ENCODE measurements at regions not wholly inside any gene's neighbourhood (a gene's known extent, or its start where the extent isn't known, plus 50 kb on each side); places are given as distances from the start of the nearest gene placed in this dataset.

- Histone ChIP-seq H2BK20ac (ENCODE audit: low read length) (no peak overlapping the region), H3K23me2 (ENCODE audit: low read depth, low read length) (peaks cover 10% of the 10 kb centered on the region), H3K27ac (ENCODE audit: low read depth, low read length) (no peak overlapping the region), H3K79me1 (ENCODE audit: low read depth, low read length) (no peaks in the 10 kb centered on the region), H4K5ac (ENCODE audit: insufficient read length, low read depth, low read length) (no peak overlapping the region), H3K9me3 (ENCODE audit: insufficient read depth in 2 of 2, low read depth in 1 of 2, low read length in 1 of 2) (no peaks in the 10 kb centered on the region; a peak in 1 of 4 replicates), H3K18ac (ENCODE audit: extremely low read depth, low read length) (no peak overlapping the region), H4K8ac (ENCODE audit: extremely low read depth, insufficient read depth, low read length) (no peak overlapping the region), H3K36me3 (ENCODE audit: control insufficient read depth in 2 of 4, insufficient read depth in 4 of 4, low read length in 3 of 4) (no peaks in the 10 kb centered on the region), H2AFZ (ENCODE audit: low read length) (no peak overlapping the region), H3K56ac (replicated peaks; ENCODE audit: insufficient read length, low read depth, low read length) (no peak overlapping the region), H3K27me3 (replicated peaks in 1 of 4; ENCODE audit: control insufficient read depth in 3 of 4, extremely low read depth in 1 of 4, insufficient read depth in 3 of 4, low read length in 3 of 4) (peaks cover 0 to 17% (median 8%) of the 10 kb centered on the region in 4 experiments; a peak in 6 of 7 replicates), H2BK15ac (ENCODE audit: low read length) (peak overlapping the region; percentile 38; the same call in 1 of the 2 replicates), H3K79me2 (ENCODE audit: control insufficient read depth in 1 of 2, insufficient read depth in 2 of 2, low read length in 2 of 2) (peaks cover 0 to 20% of the 10 kb centered on the region in 2 experiments; a peak in 2 of 4 replicates), H3K4me2 (ENCODE audit: insufficient read depth in 1 of 2, low read depth in 2 of 2, low read length in 2 of 2) (no peak overlapping the region), H2BK12ac (ENCODE audit: low read depth, low read length) (peak overlapping the region; percentile 19; the same call in 1 of the 2 replicates), H3K4me1 (replicated peaks in 1 of 4; ENCODE audit: control insufficient read depth in 3 of 4, insufficient read depth in 4 of 4, low read length in 3 of 4) (peaks cover 3 to 13% (median 6%) of the 10 kb centered on the region in 4 experiments; a peak in 6 of 7 replicates), H2AK5ac (ENCODE audit: low read depth, low read length) (0 out of 2 replicates have a peak overlapping the region, but pooled peaks have one; percentile 14), H3K4me3 (ENCODE audit: extremely low read depth in 1 of 4, insufficient read depth in 2 of 4, low read depth in 3 of 4, low read length in 4 of 4) (no peak overlapping the region), H3K23ac (ENCODE audit: insufficient read length) (no peak overlapping the region), H4K20me1 (replicated peaks in 1 of 2; ENCODE audit: control insufficient read depth in 1 of 2, insufficient read depth in 2 of 2, low read length in 2 of 2) (no peaks in the 10 kb centered on the region), H3K9ac (replicated peaks in 1 of 4; ENCODE audit: extremely low read depth in 1 of 4, low read depth in 3 of 4, low read length in 3 of 4) (no peak overlapping the region), H4K91ac (replicated peaks; ENCODE audit: insufficient read length, low read length) (no peak overlapping the region), H3K4ac (replicated peaks; ENCODE audit: insufficient read length, low read depth, low read length) (no peak overlapping the region), H2BK5ac (ENCODE audit: low read depth, low read length) (no peak overlapping the region), H3K14ac (ENCODE audit: insufficient read length) (no peak overlapping the region), H2BK120ac (replicated peaks; ENCODE audit: low read depth, low read length) (no peak overlapping the region)
- FAIRE-seq (no peak), DNase-seq (ENCODE audit: low read depth in 1 of 2, low spot score in 2 of 2) (no peak)
- ChIA-PET POLR2A (ENCODE audit: partially characterized antibody) (interaction anchor here (2.1 kb wide), 1 partner anchor 84 kb away, joined by 4 read pairs; no protein-coding TSS in a partner anchor), CTCF (ENCODE audit: partially characterized antibody) (interaction anchor here (1.4 to 1.7 kb wide), 2 partner anchors 21 to 116 kb away, joined by 5 to 6 read pairs; no protein-coding TSS in a partner anchor)
- 100% methylated on average over 1 of the region's 1 CpG; no CpG with 5 or more reads in 1 of the 2 experiments for whole genome bisulfite sequencing, 2 experiments (ENCODE audit: extremely low coverage in 1 of 2, insufficient coverage in 1 of 2, insufficient read length in 1 of 2, insufficient replicate concordance in 2 of 2, low coverage in 1 of 2, low lambda C conversion rate in 2 of 2, missing lambda C conversion rate in 1 of 2)
- no peak for TF ChIP-seq SAP30 (IDR thresholded peaks at IDR 0.05; ENCODE audit: insufficient read depth, insufficient replicate concordance, low read length)
- TF ChIP-seq BACH1 (IDR thresholded peaks at IDR 0.05; ENCODE audit: low read length): no peak
- TF ChIP-seq, protein P1, sequence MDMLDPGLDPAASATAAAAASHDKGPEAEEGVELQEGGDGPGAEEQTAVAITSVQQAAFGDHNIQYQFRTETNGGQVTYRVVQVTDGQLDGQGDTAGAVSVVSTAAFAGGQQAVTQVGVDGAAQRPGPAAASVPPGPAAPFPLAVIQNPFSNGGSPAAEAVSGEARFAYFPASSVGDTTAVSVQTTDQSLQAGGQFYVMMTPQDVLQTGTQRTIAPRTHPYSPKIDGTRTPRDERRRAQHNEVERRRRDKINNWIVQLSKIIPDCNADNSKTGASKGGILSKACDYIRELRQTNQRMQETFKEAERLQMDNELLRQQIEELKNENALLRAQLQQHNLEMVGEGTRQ (IDR thresholded peaks at IDR 0.05; ENCODE audit: low read length): no peak
- TF ChIP-seq ZNF274 (IDR thresholded peaks at IDR 0.05; ENCODE audit: borderline replicate concordance, extremely low read depth, low read length): no peak
- no peak for TF ChIP-seq SUZ12 (IDR thresholded peaks at IDR 0.05; ENCODE audit: low read length)
- no peak for TF ChIP-seq FOSL1 (IDR thresholded peaks at IDR 0.05; ENCODE audit: insufficient read depth, low read depth, low read length)
- no peak for TF ChIP-seq RAD21 (IDR thresholded peaks at IDR 0.05 in 1 of 2, conservative IDR thresholded peaks at IDR 0.05 in 1 of 2; ENCODE audit: low read depth in 2 of 2, low read length in 2 of 2)
- no peak for TF ChIP-seq BRCA1 (IDR thresholded peaks at IDR 0.05; ENCODE audit: low read depth, low read length)
- TF ChIP-seq CTBP2 (IDR thresholded peaks at IDR 0.05; ENCODE audit: borderline replicate concordance, insufficient read depth, insufficient read length, low read length): no peak
- TF ChIP-seq EP300 (IDR thresholded peaks at IDR 0.05; ENCODE audit: borderline replicate concordance in 1 of 2, low read depth in 2 of 2, low read length in 2 of 2): no peak
- TF ChIP-seq EZH2 (IDR thresholded peaks at IDR 0.05; ENCODE audit: low read depth, low read length, severe bottlenecking): no peak
- TF ChIP-seq JUND (IDR thresholded peaks at IDR 0.05; ENCODE audit: low read length): no peak
These were observed 254.9 kb downstream of the TJP1 start for GRCh38 chr15:29567336-29567735.

All from H1 (cell line).